HG03196 (cell line): ENCODE measurements at regions not wholly inside any gene's neighbourhood (a gene's known extent, or its start where the extent isn't known, plus 50 kb on each side); places are given as distances from the start of the nearest gene placed in this dataset.
"Not testable (repeated sequence)": the region's sequence is repeated elsewhere in the genome, so short reads cannot be mapped to it uniquely, and the experiment has no call there.

Source experiments
- ATAC-seq: cut with Tn5 transposase; IDR thresholded peaks from one replicate; pipeline ENCODE4 v1.9.1; 2021; ENCODE audit not compliant: unreplicated experiment

DNA sequence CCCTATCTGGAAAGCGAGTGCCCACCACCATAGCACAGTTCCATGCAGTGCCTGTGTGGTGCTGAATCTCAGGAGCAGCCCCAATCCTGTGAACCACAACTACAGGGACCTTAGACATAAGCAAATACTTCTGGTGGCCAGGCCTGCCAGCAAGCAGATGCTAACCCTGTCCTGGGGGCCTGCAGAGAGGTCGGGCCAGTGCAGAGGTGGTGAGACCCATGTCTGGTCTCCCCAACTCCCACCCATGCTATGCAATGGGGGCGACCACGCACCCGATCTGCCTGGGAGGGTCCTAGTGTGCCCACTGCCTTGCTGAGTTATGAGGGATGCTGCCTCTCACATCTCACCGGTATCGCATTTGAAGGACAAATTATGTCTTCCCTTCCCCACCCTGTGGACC, 151.6 kb upstream of the ZNF337 start:
- no peak for ATAC-seq

DNA sequence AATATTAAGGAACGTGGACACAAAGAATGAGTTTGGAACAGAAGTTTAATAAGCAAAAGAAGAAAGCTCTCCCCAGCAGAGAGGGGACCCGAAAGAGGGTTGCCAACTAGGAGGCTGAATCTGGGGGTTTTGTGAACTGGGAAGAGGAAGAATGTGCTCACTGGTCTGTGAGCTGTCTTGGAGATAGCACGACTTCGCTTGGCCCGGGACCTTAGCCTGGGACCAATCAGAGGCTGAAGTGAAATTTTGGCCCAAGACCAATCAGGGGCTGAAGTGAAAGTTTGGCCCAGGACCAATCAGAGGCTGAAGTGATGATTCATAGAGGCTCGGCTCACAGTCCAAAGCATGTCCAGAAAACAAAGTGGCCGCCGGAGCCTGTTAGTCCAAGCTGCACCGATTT, 148.0 kb upstream of the ZNF337 start:
- ATAC-seq: not testable (repeated sequence)

GRCh38 chr20:25813511-25813910, 116.9 kb upstream of the ZNF337 start:
- ATAC-seq: not testable (repeated sequence)

DNA sequence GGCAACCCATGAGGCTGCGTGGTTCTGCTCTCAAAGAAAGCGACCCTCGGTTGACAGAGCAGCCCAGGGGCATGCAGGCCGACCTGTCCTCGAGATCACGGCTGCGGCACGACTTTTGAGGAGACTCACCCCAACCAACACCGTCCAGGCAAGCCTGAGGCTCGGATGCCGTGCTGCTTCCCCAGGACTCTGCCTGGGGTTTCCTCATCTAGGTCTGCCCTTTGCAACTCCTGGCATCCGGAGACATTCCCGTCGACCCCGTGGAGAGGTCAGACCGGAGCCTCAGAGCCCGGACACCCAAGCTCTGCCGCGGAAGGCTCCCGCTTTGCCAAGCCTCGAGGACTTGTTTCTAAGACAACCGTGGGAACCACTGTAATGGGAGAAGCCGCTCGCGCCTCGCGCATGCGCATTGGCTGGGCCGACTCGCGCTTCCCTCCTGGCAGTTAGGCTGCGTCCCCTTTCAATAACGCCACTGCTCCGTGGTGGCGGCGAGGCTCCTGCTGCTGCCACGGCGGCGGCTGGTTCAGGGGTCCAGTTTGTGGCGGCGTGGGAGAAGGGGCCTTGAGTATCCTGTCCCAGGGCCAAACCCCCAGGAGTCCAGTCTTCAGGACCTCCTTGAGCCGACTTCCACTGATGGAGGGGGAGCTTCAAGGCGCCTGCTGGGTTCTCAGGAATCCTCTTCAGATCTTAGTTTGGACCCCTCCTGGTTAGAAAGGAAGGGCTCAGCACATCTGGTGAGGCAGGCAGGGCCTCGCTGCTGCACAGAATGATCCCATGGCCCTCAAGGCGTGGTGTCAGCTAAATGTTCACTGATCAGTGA, 101.7 kb upstream of the ZNF337 start:
- not testable (repeated sequence) for ATAC-seq

DNA sequence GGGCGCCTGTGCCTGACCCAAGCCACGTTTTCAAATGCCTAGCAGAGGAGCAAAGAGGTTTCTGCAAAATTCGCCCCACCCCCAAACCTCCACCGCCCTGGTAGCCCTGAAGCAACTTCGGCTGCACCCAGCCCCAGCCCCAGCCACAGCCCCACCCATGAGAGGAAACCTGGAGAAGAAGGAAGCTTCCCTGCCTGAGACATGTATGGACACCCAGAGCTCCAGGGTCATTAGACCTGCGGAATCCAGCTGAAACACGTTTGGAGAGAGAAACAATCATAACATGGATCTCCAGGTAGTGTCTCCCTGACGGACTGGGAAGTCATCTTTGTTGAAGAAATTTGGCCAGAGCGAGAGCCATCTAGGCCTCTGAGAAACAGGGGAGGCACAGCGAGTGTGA, 100.4 kb upstream of the ZNF337 start:
- ATAC-seq: not testable (repeated sequence)

- not testable (repeated sequence) for ATAC-seq
Observed at GRCh38 chr20:25777241-25777640, 80.6 kb upstream of the ZNF337 start.

DNA sequence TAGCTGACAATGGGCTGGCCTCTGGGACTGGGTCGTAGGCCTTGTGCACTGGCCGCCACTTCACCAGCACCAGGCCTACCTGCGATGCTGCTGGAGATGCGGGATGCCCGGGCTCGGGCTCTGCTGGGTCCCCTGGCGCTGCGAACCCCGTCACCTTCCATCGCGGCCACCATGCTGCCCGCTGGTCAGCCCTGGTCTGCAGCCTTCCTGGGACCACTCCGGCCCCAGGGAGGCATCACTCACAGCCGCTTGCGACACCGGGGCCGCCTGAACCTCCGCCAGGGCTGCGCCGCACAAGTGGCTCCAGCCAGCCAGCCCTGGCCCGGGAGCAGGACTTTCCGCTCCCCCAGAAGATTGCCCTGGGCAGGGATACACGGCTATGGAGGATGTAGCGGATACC, 78.1 kb upstream of the ZNF337 start:
- ATAC-seq: not testable (repeated sequence)

DNA sequence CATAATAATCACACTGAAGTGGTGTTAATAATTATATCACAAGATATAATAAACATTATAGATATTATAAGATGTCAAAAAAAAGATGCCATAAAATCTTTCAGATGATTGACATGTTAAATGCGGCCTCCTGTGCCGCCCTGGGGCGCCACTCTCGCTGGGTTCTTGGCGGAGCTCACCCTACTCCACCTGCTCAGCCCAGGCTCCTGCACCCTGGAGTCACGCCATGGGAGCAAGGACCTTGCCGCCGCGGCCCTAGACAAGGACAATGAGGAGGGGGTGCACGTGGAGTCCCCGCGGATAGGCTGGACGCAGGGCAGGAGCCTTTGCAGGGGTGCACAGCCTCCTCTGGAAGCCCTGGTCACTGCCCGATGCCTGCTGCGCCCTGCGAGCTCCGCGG, 77.5 kb upstream of the ZNF337 start:
- not testable (repeated sequence) for ATAC-seq

DNA sequence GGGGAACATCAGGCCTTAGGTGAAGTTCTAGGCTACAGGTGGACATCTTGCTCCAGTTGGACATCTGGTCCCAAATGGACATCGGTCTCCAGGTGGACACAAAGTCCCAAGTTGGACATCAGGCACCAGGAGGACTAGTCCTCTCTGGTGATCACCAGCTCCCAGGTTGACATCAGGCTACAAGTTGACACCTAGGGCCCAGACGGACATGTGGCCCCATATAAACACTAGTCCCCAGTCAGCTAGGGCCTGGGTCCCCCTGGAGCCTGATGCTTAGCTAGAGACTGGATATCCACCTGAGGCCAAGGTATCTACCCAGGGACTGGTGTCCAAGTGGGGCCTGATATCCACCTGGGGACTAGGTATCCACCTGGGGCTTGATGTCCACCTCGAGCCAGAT, 75.8 kb upstream of the ZNF337 start:
- ATAC-seq: not testable (repeated sequence)

DNA sequence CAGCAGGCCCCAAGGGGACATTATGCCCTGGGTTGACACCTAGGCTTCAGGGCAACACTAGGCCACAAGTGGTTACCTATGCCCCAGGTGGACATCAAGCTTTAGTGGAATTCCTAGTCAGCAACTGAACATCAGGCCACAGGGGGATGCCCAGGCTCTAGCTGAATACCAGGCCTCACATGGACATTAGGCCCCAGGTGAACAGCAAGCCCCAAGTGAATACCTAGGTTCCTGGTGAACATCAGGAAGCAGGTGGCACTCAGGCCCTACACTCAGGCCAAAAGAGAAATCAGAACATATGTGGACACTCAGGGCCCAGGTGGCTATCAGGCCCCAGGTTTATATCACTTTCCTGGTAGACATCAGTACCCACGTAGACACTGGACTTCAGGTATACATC, 75.2 kb upstream of the ZNF337 start:
- ATAC-seq: not testable (repeated sequence)

- ATAC-seq: no peak
Observed at GRCh38 chr20:25761596-25761995, 64.9 kb upstream of the ZNF337 start.

DNA sequence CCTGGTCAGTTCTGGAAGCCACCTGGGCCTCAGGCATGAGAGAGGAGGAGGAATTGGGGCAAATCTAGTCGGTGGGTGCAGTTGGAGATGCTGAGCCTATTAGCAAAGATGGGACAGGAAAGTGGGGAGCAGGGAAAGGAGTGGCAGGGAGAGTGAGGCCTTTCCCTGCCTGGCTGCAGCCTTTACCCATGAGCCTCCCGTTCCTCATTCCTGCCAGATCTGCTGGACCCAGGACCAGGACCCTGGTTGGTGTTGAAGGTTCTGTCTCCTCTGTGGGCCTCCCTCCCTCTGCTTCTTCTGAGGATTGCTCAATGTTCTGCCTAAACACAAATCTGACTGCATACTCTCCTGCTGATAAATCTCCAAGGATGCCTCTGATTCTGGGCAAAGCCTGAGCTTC, 64.4 kb upstream of the ZNF337 start:
- ATAC-seq: not testable (repeated sequence)

- no peak for ATAC-seq
Observed at GRCh38 chr20:25750765-25751696, 54.4 kb upstream of the ZNF337 start.

GRCh38 chr20:25750220-25750764, 53.6 kb upstream of the ZNF337 start:
- no peak for ATAC-seq

DNA sequence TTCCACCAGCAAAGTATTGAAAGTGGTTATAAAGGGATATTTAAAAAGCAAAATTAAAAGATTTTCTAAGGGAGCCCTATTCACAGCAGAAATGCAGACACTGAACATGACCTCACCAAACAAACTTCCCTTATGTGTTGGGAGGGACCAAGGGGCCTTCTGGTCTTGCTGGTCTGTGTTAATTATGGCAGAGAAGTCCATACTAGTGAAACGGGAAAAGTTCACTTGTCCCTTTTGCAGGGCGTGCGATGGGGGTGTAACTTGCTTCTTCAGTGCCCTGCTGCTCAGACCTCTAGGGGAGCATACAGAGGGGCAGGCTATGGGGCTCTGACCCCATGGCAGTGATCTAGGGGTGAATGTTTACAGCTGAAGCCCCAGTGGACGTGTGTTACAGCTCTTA, 53.0 kb upstream of the ZNF337 start:
- ATAC-seq: no peak
